Lower lobe of right lung (tissue), 2 donors: ENCODE measurements at regions not wholly inside any gene's neighbourhood (a gene's known extent, or its start where the extent isn't known, plus 50 kb on each side); places are given as distances from the start of the nearest gene placed in this dataset.

Source experiments
- ATAC-seq, 2 donors: fragments of 200-7000 bp; cut with Tn5 transposase; one replicate each; pipeline ENCODE4 v1.9.1; 2020 to 2022; ENCODE audit warnings: mild to moderate bottlenecking in 2 of 2, moderate library complexity in 2 of 2
- DNase-seq: peaks from one replicate; pipeline ENCODE4 v3.0.0-alpha.2; 2020
- H3K27ac ChIP-seq: fragments of 200-600 bp; one replicate; pipeline ENCODE4 v1.8.0; 2022
- H3K27me3 ChIP-seq: fragments of 200-600 bp; one replicate; pipeline ENCODE4 v1.8.0; 2022; ENCODE audit warnings: low read depth
- H3K36me3 ChIP-seq: fragments of 200-600 bp; one replicate; pipeline ENCODE4 v1.8.0; 2022; ENCODE audit warnings: mild to moderate bottlenecking
- H3K4me1 ChIP-seq: fragments of 200-600 bp; one replicate; pipeline ENCODE4 v1.8.0; 2022
- H3K4me3 ChIP-seq: fragments of 200-600 bp; one replicate; pipeline ENCODE4 v1.8.0; 2022; ENCODE audit warnings: mild to moderate bottlenecking
- H3K9me3 ChIP-seq: fragments of 200-600 bp; one replicate; pipeline ENCODE4 v1.8.0; 2022
- CTCF ChIP-seq: fragments of 200-600 bp; IDR thresholded peaks from one replicate; pipeline ENCODE4 v1.8.0; 2022; ENCODE audit warnings: antibody characterized with exemption, mild to moderate bottlenecking
- intact Hi-C: fragments of 100-400 bp; cut with DNase I; formaldehyde crosslinking; loops from one replicate; pipeline ENCODE4 v1.11.0; 2022
- donor health status: DM: no; HTN: yes; CAD: no; lungs with severe emphysema.

- no peak for DNase-seq
- H3K4me1 ChIP-seq, result peaks cover 97% of the 10 kb centered on the region
- H3K36me3 ChIP-seq, result no peaks in the 10 kb centered on the region
- H3K9me3 ChIP-seq, result no peaks in the 10 kb centered on the region
- no peak for ATAC-seq
- intact Hi-C loops, result no loop called here
- peak overlapping the region; percentile 2 for H3K4me3 ChIP-seq
- no peak for TF ChIP-seq CTCF
- H3K27ac ChIP-seq, result peak overlapping the region; percentile 80
- H3K27me3 ChIP-seq, result no peaks in the 10 kb centered on the region
Measured at GRCh38 chr17:77425348-77425747, 284.6 kb downstream of the SEC14L1 start.

GRCh38 chr17:77425791-77426641, 285.2 kb downstream of the SEC14L1 start:
- ATAC-seq (no peak), DNase-seq (no peak)
- Histone ChIP-seq H3K4me1 (peaks cover 97% of the 10 kb centered on the region), H3K9me3 (no peaks in the 10 kb centered on the region), H3K27me3 (no peaks in the 10 kb centered on the region), H3K4me3 (no peak overlapping the region), H3K27ac (peak overlapping the region; percentile 80), H3K36me3 (no peaks in the 10 kb centered on the region)
- no peak for TF ChIP-seq CTCF
- intact Hi-C loops, result no loop called here

GRCh38 chr17:77426676-77427386, 286.1 kb downstream of the SEC14L1 start:
- Histone ChIP-seq H3K36me3 (no peaks in the 10 kb centered on the region), H3K27me3 (no peaks in the 10 kb centered on the region), H3K4me1 (peaks cover 97% of the 10 kb centered on the region), H3K27ac (peak overlapping the region; percentile 6), H3K4me3 (no peak overlapping the region), H3K9me3 (no peaks in the 10 kb centered on the region)
- intact Hi-C loops, result no loop called here
- no peak for DNase-seq
- no peak for ATAC-seq
- no peak for TF ChIP-seq CTCF

GRCh38 chr17:77427391-77427991, 286.7 kb downstream of the SEC14L1 start:
- no peaks in the 10 kb centered on the region for H3K27me3 ChIP-seq
- no peaks in the 10 kb centered on the region for H3K9me3 ChIP-seq
- no peak for DNase-seq
- TF ChIP-seq CTCF, result no peak
- no peak overlapping the region for H3K4me3 ChIP-seq
- ATAC-seq, result no peak
- peak overlapping the region; percentile 6 for H3K27ac ChIP-seq
- intact Hi-C loops, result no loop called here
- no peaks in the 10 kb centered on the region for H3K36me3 ChIP-seq
- H3K4me1 ChIP-seq, result peaks cover 92% of the 10 kb centered on the region

- peaks cover 93% of the 10 kb centered on the region for H3K4me1 ChIP-seq
- no peaks in the 10 kb centered on the region for H3K27me3 ChIP-seq
- intact Hi-C loops, result no loop called here
- ATAC-seq, result no peak
- no peak for TF ChIP-seq CTCF
- H3K27ac ChIP-seq, result peak overlapping the region; percentile 6
- no peaks in the 10 kb centered on the region for H3K36me3 ChIP-seq
- DNase-seq, result no peak
- H3K9me3 ChIP-seq, result no peaks in the 10 kb centered on the region
- H3K4me3 ChIP-seq, result no peak overlapping the region
Measured at GRCh38 chr17:77428020-77428748, 287.4 kb downstream of the SEC14L1 start.
